ENCODE measurements at regions not wholly inside any gene's neighbourhood (a gene's known extent, or its start where the extent isn't known, plus 50 kb on each side); places are given as distances from the start of the nearest gene placed in this dataset.

DNA sequence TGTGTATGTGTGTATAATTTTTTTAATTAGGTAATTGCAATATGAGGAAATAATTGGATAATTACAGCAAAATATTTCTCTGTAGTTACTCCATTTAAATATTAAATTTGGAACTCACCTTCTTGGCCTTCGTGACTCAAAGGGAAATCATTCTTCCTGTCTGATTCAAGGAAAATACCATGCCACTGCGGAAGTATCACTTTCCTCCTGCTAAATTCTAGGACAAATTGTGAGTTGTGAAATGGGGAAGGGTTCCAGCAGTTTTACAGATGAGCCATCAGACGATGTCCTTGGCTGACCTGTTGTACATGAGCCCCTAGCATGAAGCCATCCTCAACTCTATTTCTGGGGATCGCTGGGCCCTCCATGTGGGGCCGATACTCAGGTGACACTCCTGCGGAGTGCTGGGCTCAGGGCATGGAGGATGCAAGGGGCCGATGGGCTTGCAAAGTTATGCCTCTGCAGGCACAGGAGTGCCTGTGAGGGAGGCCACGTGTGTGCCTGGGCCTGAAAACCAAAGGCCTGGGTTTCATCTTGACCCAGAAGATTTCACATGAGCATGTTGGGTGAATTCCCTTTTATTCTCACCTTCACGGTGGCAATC is 179.6 kb upstream of the TCERG1L start:
- no peak for ATAC-seq

DNA sequence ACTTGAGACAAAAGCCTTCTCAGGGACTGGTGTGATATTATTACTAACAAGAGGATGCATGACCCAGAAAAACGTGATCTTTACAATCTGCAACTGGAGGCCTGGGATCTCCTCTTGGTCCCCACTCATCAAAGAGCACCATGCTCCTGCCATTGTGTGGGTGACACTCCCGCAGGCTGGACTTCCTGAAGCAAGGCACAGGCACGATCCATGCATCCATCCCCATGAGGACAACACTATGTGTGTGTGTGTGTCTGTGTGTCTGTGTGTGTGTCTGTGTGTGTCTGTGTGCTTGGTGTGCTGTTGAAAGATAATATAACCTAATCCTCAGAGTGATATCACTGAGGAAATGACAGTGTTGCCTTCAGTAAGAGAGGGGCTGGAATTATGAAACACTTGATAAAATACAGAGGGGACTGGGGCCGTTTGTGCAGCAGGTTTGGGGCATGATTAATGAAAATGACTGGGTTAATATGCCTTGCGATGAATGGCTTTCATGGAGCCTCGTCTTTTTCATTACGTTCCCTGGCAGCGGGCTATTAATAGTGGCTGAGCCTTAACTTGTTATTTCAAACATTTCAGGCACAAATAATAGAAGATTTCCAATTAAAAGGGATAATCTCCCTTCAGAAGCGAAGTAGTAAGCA is 180.8 kb upstream of the TCERG1L start:
- no peak for ATAC-seq

DNA sequence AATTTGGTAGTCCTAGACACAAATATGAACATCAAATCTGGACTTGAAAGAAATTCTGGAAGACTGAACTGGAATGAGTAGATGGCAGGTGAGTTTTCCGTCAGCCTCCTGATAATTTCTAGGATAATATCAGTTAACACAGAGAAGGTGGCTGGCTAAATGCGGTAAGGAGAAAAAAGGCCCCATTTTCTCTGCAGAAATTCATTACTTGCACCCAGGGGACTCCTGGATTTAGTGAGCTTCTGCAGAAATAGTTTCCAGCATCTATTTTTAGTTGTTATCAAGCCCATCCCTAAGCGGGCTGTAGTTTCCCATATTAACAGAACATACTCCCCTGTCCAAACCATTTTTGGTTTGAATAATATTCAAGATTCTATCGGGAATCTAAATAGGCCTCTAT is 181.9 kb upstream of the TCERG1L start:
- ATAC-seq, result no peak

DNA sequence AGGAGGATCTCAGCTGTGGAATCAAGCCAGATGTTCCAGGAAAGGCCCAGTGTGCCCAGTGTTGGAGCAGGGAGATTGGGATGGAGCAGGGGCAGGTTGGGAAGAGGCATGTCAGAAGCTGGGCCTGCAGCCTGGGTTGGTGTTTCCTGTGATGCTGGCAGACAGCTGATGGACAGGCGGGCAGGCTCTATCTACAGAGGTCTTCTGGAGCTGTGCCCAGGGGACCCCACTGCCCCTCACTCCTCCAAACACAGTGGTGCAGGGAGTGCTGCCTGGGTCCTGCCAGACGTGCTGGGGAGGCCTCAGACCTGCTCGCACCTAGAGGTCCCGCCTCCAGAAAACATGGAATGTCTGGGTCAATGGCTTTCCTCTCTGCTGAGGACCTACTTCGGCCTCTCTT is 182.9 kb upstream of the TCERG1L start:
- no peak for ATAC-seq

DNA sequence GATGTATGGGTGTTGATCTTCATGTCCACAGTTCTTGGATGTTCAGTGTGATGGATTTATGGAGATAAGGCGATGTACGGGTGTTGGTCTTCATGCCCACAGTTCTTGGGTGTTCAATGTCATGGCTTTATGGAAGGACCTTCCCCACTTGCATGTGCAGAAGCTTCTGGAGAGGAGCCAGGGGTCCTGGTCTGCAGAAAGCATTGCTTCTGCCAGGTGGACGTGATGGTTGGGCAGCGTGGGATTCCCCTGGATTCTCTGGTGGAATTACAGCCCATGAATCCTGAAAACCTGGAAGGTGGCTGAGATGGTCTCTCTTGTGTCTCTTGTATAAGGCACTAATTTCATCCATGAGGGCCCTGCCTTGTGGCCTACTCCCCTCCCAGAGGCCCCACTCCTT is 183.7 kb upstream of the TCERG1L start:
- ATAC-seq, result no peak

DNA sequence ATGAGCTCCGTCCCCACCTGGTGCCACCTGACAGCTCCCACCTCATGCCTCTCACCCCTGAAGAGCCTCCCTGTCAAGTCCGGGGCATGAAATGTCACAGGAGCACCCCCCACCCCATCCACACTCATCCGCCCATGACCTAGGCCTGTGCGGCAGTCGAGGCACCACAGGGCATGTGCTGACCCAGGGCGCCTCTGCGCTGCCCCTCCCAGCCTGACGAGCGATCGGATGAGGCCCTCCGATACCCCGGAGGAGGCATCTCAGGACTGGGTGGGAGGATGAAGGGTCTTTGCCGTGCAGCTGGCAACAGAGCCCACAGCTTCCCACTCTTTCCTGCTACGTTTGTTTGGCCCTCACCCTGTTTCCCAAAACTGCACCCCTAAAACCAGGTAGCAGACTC is 184.4 kb upstream of the TCERG1L start:
- no peak for ATAC-seq

DNA sequence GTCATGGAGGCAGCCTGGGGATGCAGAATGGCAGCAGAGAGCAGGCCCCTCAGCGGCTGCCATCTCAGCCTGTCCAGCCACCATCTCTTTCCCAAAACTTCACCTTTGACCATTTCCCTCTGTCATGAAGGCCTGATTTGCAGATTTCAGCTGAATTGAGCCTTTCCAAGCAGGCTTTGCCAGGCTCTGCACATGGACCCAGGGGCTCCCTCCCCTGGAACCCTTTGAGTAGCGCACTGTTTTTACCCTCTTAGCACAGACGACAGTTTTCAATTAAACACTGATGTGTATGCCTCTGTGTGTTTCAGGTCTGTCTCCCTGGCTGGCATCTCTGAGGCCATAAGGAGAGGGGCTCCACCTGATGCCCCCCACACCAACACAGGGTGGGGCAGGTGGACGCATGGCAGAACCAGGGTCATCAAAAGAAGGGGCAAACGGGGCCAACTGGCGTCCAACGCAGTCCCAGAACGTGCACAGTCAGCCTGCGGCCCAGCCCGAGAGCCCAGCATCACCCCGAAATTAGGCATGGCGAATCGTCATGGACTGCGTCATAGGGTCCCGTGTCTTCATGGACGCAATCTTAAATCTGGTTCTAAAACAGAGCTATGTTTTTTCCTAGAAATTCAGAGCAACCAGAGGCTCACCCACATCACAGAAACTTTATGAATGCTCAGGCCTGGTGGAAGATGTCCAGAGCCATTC is 185.0 kb upstream of the TCERG1L start:
- no peak for ATAC-seq

DNA sequence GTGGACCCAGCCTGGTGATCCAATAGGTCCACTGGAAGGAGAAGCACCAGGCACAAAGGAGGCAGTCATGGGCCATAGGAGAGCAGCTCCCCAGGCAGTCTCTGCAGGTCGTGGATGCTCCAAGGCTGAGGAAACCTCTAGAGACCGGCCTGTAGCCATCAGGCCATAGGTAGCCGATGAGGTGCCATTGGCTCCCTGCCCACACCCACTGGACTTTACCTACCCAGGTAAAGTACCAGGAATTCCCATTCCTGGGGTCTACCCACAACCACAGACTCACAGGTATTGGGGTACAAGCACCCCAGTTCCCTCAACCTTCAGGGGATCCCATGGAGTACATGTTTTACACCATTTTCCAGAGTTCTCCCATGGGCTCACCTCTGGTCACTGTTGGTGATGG is 188.0 kb upstream of the TCERG1L start:
- no peak for ATAC-seq

DNA sequence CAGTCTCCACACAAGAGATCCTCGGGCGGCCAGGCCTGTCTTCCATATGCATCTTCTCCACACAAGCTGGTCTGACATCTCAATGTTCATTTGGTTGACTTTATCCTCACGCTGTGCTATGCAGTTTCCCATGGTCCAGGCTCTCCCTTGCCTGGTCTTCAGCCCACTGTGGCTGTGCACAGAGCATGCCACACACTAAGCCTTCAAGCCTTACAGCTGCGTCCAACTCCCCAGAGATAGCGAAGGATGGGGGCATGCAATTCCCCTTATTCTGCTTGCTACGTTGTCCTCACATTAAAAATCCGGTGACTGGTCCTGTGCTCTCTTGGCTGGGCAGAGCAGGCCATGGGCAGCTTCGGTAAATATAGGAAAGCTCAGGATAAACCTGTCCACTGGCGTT is 188.7 kb upstream of the TCERG1L start:
- ATAC-seq, result no peak

DNA sequence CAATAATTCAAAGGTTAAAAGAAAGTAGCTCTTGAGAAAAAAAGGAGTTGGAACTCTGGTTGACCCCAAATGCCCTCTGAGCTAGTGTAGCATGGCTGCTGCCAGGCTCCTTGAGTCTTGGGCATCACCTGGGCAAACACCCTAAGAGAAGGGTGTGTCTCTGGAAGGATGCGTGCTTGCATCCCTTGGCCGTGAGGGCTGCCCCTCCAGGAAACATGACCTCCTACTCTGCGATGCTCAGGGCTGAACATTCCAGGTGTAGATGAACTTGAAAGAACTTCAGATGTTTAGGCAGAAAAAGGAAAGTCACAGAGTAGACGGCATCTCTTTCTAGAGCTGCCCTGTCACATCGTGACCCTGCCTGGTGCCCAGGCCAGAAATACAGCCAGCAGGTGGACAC is 189.4 kb upstream of the TCERG1L start:
- no peak for ATAC-seq

DNA sequence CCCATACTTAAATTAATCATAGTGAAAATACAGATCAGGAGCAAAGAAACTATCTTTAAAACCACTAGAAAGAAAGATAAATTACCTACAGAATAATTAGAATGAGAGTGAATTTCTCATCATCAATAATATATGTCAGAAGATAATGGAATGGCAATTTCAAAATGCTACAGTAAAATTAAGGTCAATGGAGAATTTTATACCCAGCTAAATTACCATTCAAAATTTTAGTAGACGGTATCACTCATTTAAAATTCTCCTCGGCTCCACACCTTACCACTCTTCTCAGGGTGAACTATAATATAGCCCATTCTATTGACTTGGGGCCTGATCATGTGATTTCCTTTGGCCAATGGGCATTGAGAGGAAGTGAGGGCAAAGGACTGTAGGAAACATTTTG is 192.5 kb upstream of the TCERG1L start:
- ATAC-seq, result no peak

DNA sequence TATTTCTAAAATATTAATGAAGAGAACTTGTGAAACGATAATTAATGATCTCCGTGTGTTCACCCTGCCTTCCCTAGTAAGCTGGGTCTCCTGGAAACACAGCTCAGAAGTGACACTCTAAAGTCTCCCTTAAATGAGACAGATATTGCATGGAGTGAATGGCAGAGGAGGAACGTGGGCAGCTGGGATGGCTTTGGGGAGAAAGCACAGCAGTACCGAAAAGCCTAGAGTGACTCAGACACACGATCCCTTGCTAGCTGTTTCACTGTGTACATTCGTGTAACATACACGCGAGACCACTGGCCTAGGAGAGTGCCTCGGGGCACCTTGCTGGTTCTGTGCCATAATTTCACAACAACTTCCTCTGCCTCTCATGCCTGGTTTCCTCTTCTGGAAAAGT is 199.9 kb upstream of the TCERG1L start:
- no peak for ATAC-seq

DNA sequence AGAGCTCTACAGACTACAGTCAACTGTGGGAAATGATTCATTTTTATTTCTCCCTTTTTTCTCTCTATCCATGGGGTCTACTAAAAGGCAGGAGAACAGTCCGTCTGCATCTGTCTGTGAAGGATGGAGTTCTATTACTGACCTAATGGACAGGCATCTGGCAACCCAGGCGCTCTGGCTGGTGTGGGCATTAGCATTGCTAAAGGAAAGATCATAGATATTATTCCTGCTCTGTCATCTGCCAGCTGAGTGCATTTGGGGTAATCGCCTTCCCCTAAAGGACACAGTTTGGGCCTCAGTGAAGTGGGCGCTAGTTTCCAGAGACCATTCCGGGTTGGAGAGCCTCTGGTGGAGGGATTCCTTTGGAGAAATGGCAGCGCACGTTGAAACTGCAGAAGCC is 201.3 kb upstream of the TCERG1L start:
- ATAC-seq, result no peak

DNA sequence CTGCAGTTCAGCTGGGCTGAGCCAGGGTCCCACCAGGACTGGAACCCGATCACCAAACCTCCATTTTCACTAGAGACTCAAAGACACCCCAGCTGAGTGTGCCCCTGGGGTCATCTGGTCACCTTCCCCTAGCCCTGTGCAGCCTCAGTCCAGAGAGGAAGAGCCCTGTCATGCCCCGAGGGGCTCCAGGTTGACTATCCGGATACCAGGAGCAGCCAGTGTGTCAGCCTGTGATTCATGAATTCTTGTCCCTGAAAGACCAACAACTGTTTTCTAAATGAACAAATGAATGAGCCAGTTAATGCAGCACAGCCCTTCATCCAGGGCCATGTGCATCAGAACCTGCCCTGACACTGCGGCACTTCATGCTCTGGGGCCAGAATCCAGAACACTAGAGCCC is 201.9 kb upstream of the TCERG1L start:
- no peak for ATAC-seq

DNA sequence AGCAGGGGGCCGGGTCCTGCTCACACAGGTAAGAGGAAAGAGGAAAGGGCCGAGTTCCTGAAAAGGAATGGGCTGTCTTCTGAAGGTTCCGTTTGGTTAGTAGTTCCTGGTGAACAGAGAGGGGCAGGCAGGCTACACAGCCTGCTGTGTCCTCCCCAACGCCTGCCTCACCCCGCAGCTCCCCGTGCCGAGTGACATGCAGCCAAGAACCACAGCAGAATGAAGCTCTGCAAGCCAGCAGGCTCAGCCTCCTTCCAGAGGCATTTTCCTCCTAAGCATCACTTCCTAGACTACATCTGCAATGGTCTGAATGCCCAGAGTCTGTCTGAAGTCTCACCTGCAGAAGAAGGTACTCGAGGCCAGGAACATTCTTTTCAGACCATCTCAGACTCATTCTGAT is 202.4 kb upstream of the TCERG1L start:
- no peak for ATAC-seq

DNA sequence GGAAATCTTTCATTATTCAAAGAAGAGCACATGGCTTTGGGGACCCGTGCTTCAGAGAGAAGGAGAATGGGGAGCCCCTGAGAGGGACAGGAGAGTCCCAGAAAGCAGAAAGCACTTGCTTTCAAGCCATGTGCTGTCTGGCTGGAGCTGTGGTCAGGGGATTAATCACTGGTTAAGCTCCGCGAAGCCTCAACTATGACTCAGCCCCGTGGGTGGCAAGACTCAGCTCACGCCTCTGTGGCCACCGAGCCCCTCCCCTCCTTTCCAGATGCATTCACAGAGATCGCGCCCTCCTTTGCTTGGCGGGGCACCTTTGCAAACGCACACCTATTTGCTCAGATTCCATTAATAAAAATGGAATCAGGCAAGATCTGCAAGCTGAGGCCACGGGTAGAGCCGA is 202.9 kb upstream of the TCERG1L start:
- no peak for ATAC-seq

DNA sequence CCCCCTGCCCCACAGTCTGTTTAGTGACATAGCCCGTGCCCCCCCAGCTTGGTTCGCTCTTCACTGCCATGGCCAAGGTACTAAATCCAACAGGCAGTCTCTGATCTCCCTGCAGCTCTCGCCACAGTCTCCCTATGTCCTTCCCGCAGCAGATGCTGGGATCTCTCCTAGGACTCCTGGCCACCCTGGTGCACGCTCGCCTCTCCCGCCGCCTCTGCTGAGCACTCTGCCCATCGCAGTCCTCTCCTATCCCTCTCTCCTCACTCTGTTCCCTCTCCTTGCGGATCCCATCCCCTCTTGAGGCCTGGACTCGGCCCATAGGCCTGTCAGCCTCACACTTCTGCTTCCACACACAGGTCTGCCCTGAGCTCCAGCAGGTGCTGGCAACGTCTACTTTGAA is 204.8 kb upstream of the TCERG1L start:
- ATAC-seq, result no peak

DNA sequence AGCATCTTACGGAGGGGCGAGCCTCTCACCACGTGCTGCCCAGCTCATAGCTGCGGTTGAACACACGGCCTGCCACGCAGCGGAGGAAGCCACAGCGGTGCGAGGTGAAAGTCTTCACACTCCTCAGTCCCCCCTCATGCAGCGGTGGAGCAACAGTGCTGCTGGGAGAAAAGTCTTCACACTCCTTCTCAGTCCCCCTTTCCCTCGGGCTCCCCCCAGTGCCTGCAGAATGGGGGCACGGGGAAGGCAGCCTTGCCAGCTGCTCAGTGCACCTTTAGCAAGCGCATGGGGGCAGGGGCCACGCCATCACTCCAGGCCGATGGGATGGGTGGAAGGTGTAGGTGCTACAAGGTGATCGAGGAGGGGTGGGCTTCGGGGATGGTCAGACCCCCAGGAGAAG is 206.3 kb upstream of the TCERG1L start:
- no peak for ATAC-seq

DNA sequence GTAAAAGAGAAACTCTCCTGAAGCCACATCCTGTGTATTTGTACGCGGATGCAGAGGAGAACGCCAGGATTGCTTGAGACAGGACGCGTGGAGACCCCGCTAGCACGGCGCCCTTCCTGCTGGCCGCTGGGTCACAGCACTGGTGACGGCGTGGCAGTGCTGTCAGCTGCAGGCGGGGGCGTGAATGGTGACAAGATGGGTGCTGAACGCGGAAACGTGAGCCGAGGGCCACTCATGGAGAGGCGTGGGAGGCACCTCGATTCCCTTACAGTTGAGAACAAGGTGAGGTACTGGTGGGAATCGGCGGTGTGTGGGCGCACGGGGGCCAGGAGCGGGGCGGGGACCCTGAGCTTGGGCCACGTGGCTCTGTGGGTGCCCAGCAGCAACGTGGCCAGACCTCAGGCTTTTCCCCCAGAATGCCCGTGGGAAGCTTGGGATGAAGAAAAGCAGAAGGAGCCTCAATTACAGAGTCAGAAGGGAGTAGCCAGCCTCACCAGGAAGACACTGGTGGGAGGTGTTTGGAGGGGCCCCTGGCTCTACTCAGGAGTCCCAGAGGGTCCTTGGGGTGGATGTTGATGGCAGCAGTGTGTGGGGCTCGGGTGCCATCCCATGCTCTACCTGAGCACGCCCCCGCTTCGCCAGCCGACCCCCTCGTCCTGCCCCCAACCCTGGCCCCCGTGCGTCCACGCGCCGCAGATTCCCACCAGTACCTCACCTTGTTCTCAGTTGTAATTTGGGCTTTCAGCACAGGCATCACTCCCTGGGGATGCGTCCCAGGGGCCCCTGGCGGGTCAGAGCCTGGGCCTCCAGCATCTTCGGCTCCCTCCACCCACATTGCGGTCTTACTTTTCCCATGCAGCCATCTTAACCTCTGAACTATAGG is 208.4 kb upstream of the TCERG1L start:
- no peak for ATAC-seq

DNA sequence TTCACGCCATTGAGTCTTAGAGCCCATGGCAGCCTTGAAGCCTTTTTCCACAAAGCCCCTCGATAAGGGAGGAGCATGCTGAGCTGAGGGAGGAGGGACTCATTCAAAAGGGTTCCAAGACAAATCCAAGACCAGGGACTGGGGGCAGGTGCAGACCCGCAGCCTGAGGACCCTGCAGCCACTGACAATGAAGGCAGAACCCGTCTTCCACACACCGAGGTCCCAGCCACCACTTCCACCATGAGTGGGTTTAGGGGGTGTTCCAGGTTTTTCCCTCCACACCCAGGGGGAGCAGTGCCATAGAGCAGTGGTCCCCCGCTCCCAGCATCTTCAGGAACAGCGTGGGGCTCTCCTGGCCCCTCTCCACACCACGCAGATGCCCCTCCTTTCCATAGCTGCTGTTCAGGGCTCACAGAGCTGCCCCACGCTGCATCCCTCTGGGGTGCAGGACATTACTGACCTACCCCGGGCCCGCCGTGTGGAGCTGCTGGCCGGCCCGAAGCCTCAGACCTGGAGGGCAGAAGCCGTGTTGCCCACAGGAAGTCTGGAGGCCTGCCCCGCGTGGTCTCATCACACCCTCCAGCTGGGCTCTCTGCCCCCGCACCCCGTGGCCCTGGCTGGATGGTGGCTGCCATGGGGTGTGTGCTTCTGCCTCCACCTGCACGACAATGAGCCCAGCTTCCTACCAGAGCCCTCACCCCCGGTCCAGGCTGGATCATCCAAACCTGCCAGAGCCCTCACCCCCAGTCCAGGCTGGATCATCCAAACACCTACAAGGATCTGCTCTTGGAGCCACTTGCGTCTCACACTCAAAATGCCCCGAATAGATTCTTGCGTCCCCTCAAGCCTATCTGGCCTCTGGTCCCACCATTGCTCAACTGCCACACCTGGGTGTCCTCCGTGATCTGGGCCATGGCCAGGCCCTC is 220.0 kb upstream of the TCERG1L start:
- no peak for ATAC-seq

DNA sequence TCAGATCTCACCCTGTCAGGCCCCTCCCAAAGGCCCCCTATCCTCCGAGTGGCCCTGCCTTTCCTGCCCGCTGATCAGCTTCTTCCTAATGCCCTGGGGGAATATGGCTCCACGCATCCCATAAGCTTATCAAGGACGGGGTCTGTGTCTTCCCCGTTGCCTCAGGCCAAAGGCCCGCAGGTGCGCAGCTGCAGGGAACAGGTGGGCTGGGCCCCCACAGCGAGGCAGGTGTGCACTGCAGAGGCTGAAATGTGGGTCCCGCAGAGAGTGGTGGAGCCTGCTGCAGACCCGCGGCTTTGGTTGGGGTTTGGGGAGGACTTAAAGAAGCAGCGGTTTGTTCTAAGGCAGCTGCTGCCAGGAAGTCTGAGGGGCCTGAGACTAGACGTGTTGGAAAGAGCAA is 220.8 kb upstream of the TCERG1L start:
- ATAC-seq, result no peak

DNA sequence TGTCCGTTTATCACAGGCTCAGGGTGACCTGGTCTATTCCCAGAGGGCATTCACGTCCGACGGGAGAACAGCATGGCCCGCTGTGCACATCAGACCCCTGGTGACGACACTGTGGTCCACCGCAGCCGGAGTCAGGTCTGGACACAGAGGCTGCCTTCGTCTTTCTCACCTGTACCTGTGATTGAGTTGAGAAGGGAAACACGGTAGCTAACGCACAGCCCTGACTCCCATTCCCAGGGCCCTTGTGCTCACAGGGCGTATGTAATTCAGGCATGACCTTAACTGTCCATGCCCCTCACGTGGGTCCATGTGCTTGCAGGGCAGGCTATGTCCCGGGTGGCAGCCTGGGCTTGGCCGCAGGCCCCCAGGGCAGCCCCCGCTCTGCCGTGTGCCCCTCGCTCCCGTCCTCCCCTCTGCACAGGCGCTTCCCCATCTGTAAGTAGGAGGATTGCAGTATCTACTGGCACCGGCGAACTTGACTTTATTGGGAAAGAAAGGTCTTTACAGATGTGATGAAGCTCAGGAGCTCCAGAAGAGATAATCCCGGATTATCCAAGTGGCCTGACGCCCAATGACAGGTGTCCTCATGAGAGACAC is 221.3 kb upstream of the TCERG1L start:
- no peak for ATAC-seq

All from activated CD4-positive, CD25-positive, alpha-beta regulatory T cell treated with anti-CD3 and anti-CD28 coated beads, Interleukin-2, amount 50 U/mL, for 24 hours (primary cell).